Keratinocyte (primary cell): ENCODE measurements at regions not wholly inside any gene's neighbourhood (a gene's known extent, or its start where the extent isn't known, plus 50 kb on each side); places are given as distances from the start of the nearest gene placed in this dataset.

Experiments used
- DNase-seq: peaks from one replicate; pipeline ENCODE4 v3.0.0-alpha.2; 2011; ENCODE audit warnings: low read depth, missing footprints, low spot score
- FAIRE-seq: peaks from 2 replicates; lab custom pipeline; 2011; peaks lifted over from hg19 to GRCh38; lab: Jason Lieb, UNC
- H2AFZ ChIP-seq: 2 replicates; pipeline ENCODE4 v1.6.0; 2012; ENCODE audit warnings: low read length, control low read depth, inconsistent platforms; ENCODE audit not compliant: control insufficient read depth
- H3K27ac ChIP-seq: 2 replicates; pipeline ENCODE4 v1.5.1; 2011; ENCODE audit warnings: low read length; ENCODE audit not compliant: control insufficient read depth, insufficient read depth
- H3K27me3 ChIP-seq: 3 replicates; pipeline ENCODE4 v1.6.0; 2011; ENCODE audit warnings: low read length; ENCODE audit not compliant: control insufficient read depth, insufficient read depth; ENCODE audit errors: extremely low read depth
- H3K36me3 ChIP-seq, 2 experiments: 2 replicates in 1 of 2; 3 replicates in 1 of 2; pipeline ENCODE4 v1.5.1; 2011; ENCODE audit warnings: low read length in 2 of 2, mild to moderate bottlenecking in 1 of 2; ENCODE audit not compliant: control insufficient read depth in 2 of 2, insufficient read depth in 2 of 2; ENCODE audit errors: extremely low read depth in 1 of 2
- H3K4me1 ChIP-seq: 3 replicates; pipeline ENCODE4 v1.5.1; 2011; ENCODE audit warnings: low read length; ENCODE audit not compliant: control insufficient read depth, insufficient read depth; ENCODE audit errors: extremely low read depth
- H3K4me2 ChIP-seq: 3 replicates; pipeline ENCODE4 v1.6.0; 2011; ENCODE audit warnings: low read depth, low read length; ENCODE audit not compliant: control insufficient read depth, insufficient read depth; ENCODE audit errors: extremely low read depth
- H3K4me3 ChIP-seq, 3 experiments: fragments of 200-600 bp in 1 of 3; sonication (generic) in 1 of 3; 2 replicates in 2 of 3; 3 replicates in 1 of 3; pipeline ENCODE4 v1.5.1; 2011 to 2016; ENCODE audit warnings: low read length in 3 of 3, mild to moderate bottlenecking in 3 of 3, control low read depth in 2 of 3, inconsistent platforms in 1 of 3, low read depth in 1 of 3, mixed read lengths in 1 of 3, mixed run types in 1 of 3, moderate library complexity in 1 of 3; ENCODE audit not compliant: control insufficient read depth in 2 of 3, insufficient read depth in 2 of 3; ENCODE audit errors: extremely low read depth in 1 of 3
- H3K79me2 ChIP-seq: 2 replicates; pipeline ENCODE4 v1.6.0; 2012; ENCODE audit warnings: low read length; ENCODE audit not compliant: control insufficient read depth, insufficient read depth
- H3K9ac ChIP-seq: 3 replicates; pipeline ENCODE4 v1.6.0; 2011; ENCODE audit warnings: low read length; ENCODE audit not compliant: control insufficient read depth, insufficient read depth; ENCODE audit errors: extremely low read depth
- H3K9me1 ChIP-seq: 3 replicates; pipeline ENCODE4 v1.6.0; 2011; ENCODE audit warnings: low read length; ENCODE audit not compliant: control insufficient read depth, insufficient read depth; ENCODE audit errors: extremely low read depth
- H3K9me3 ChIP-seq: 2 replicates; pipeline ENCODE4 v1.5.1; 2012; ENCODE audit warnings: low read depth, low read length; ENCODE audit not compliant: control insufficient read depth
- H4K20me1 ChIP-seq: 3 replicates; pipeline ENCODE4 v1.6.0; 2011; ENCODE audit warnings: low read length; ENCODE audit not compliant: control insufficient read depth, insufficient read depth; ENCODE audit errors: extremely low read depth
- CTCF ChIP-seq, 3 experiments: IDR thresholded peaks in 1 of 3; conservative IDR thresholded peaks in 1 of 3; optimal IDR thresholded peaks in 1 of 3; 2 replicates in 2 of 3; 3 replicates in 1 of 3; pipeline versions ENCODE3 to v1.5.1; 2011; ENCODE audit warnings: low read length in 3 of 3, mild to moderate bottlenecking in 3 of 3, moderate library complexity in 2 of 3, control low read depth in 1 of 3, inconsistent platforms in 1 of 3; ENCODE audit not compliant: insufficient read depth in 2 of 3; ENCODE audit errors: extremely low read depth in 1 of 3
- EZH2 ChIP-seq: IDR thresholded peaks from one replicate; pipeline ENCODE4 v1.6.1; 2012; ENCODE audit warnings: inconsistent platforms, mild to moderate bottlenecking, low read length, moderate library complexity
- dilution Hi-C: fragments of 300-500 bp; cut with MboI; formaldehyde crosslinking; loops from one replicate; pipeline ENCODE4 v1.7.0; 2020; ENCODE audit warnings: low sequenced_read_pairs; ENCODE audit not compliant: extremely low pct_ligation_motif_present

- dilution Hi-C loops = no loop called here
- Histone ChIP-seq H3K79me2 (no peaks in the 10 kb centered on the region), H3K36me3 (no peaks in the 10 kb centered on the region), H3K9ac (no peak overlapping the region), H3K9me1 (no peaks in the 10 kb centered on the region), H2AFZ (no peak overlapping the region), H3K9me3 (no peaks in the 10 kb centered on the region), H4K20me1 (no peaks in the 10 kb centered on the region), H3K4me2 (no peak overlapping the region), H3K27ac (no peak overlapping the region), H3K4me3 (no peak overlapping the region), H3K4me1 (no peaks in the 10 kb centered on the region), H3K27me3 (no peaks in the 10 kb centered on the region)
- FAIRE-seq (no peak), DNase-seq (no peak)
- TF ChIP-seq EZH2 (no peak), CTCF (optimal IDR thresholded peaks at IDR 0.05 in 1 of 3, IDR thresholded peaks at IDR 0.05 in 1 of 3, conservative IDR thresholded peaks at IDR 0.05 in 1 of 3; ENCODE audit: extremely low read depth in 1 of 3, insufficient read depth in 2 of 3, low read length in 3 of 3) (no peak)
These were observed 1197.9 kb downstream of the VRK1 start for GRCh38 chr14:97995038-97995437.

GRCh38 chr14:97995531-97995930, 1198.3 kb downstream of the VRK1 start:
- H3K4me2 ChIP-seq = no peak overlapping the region
- H3K9me3 ChIP-seq = no peaks in the 10 kb centered on the region
- H3K9ac ChIP-seq = no peak overlapping the region
- TF ChIP-seq EZH2 (no peak), CTCF (optimal IDR thresholded peaks at IDR 0.05 in 1 of 3, IDR thresholded peaks at IDR 0.05 in 1 of 3, conservative IDR thresholded peaks at IDR 0.05 in 1 of 3; ENCODE audit: extremely low read depth in 1 of 3, insufficient read depth in 2 of 3, low read length in 3 of 3) (no peak)
- no peak overlapping the region for H3K4me3 ChIP-seq
- no peak overlapping the region for H2AFZ ChIP-seq
- H3K36me3 ChIP-seq = no peaks in the 10 kb centered on the region
- H3K27me3 ChIP-seq = no peaks in the 10 kb centered on the region
- no peak for DNase-seq
- H3K79me2 ChIP-seq = no peaks in the 10 kb centered on the region
- H4K20me1 ChIP-seq = no peaks in the 10 kb centered on the region
- FAIRE-seq = no peak
- dilution Hi-C loops = no loop called here
- no peak overlapping the region for H3K27ac ChIP-seq
- H3K4me1 ChIP-seq = no peaks in the 10 kb centered on the region
- H3K9me1 ChIP-seq = no peaks in the 10 kb centered on the region
